ENCODE measurements at regions not wholly inside any gene's neighbourhood (a gene's known extent, or its start where the extent isn't known, plus 50 kb on each side); places are given as distances from the start of the nearest gene placed in this dataset.
A peak's percentile ranks its signal among the peaks of the same experiment; 100 is the strongest.

- DNase-seq, result no peak
Observed at GRCh38 chr16:54444851-54445458, 158.4 kb upstream of the IRX3 start.

DNA sequence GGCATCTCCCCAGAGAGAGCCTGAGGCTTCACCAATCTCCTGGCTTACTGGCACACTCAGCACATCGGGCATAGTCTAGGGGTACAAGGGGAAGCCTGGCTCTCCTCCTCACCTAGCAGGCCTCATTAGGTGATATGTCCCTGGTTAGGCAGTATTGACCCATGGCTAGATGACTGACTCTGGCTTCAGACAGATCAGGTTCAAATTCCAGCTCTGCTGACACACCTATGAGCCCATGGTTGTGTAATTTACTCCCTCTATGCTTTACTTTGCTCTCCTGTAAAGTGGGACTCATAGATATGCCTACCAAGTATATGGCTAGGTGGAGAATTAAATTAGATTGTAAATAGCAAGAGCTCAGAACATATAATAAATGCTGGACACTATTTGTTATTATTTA, 157.3 kb upstream of the IRX3 start:
- DNase-seq, result no peak

GRCh38 chr16:54443352-54443751, 156.8 kb upstream of the IRX3 start:
- no peak for DNase-seq

GRCh38 chr16:54442864-54443263, 156.3 kb upstream of the IRX3 start:
- no peak for DNase-seq

- no peak for DNase-seq
Observed at GRCh38 chr16:54438469-54438868, 151.9 kb upstream of the IRX3 start.

DNA sequence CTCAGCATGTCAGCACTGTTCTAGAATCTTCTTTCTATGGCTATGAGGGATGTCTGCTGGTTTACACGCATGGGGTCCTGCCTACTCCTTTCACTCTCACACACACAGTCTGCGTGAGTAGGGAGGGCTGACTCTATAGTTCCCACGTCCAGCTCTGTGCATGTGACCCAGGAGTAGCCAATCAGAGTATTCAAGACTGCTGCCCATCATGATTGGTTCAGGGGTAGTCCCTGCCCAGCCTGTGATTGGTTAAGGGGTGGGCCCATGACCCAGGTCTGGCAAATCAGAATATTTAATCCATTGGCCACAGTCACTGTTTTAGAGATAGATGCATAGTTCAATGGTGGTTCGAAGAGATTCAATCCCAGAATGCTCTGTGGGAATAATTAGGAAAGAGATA, 151.3 kb upstream of the IRX3 start:
- DNase-seq, result no peak

- DNase-seq, result no peak
Observed at GRCh38 chr16:54437401-54437800, 150.8 kb upstream of the IRX3 start.

GRCh38 chr16:54436346-54436745, 149.8 kb upstream of the IRX3 start:
- DNase-seq, result no peak

DNA sequence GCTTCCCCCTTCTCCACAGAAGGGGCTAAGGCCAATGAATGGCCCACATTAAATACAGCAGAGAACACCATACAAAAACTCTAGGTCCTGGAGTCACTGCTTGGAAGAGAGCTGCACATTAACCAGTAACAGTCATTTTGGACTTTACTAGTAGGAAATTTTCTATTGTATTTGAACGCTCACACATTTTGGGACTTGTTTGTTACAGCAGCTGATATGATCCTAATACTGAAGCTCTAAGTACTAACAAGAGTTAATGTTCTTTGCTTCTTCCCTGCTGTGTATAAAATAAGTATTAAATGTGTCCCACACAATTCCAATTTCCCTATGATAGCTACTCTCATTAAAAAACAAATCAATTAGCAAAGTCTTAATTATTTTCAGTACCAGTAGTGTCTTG, 148.3 kb upstream of the IRX3 start:
- no peak for DNase-seq

- no peak for DNase-seq
Observed at GRCh38 chr16:54432897-54433229, 146.3 kb upstream of the IRX3 start.

- peak in 18 of 56 donors; percentile 3 to 47 (median 10) for DNase-seq
Observed at GRCh38 chr16:54431997-54432896, 145.7 kb upstream of the IRX3 start.

DNA sequence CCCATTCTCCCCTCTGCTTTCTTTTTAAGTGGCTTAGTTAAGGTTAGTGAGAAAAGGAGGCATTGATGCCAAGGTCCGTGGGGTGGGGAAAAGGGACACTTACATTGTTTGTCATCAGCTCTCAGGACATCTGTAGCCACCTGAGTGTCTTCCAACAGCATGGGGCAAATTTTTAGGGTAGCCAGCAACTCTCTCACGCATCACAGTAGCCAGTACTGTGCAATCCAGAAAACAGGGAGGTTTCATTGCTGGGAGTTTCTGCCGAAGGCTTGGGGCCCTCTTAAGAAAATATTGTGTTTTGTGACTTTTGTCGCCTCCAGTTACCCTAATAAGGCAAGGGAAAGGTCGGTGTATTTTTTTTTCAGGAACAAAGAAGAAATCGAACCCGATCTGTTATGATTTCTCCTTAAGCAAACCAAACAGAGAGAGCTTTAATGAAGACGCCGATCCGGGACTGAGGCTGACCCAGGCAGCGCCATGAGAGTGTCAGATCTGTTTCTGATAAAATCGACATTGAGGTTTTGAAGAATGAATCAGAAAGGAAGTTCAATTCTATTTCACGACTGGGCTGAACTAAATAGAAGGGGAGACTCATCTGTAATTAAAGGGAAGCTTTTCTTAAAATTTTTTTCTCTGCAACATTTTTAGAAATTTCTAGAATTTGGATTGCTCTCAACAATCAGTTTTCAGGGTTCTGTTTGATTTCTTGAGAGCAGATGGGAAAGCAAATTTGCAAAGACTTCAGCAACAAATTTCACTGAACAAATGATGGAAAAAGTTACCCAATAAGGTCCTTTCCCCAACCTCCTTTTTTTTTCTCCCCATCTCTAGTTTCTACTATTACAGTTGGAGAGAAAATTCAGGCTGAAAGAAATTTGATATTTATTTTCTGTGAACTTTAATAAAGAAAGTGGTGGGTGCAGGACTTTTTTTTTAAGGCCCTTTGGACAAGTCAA, 144.7 kb upstream of the IRX3 start:
- no peak for DNase-seq

- DNase-seq, result no peak
Observed at GRCh38 chr16:54430491-54431030, 144.0 kb upstream of the IRX3 start.

GRCh38 chr16:54429029-54429428, 142.4 kb upstream of the IRX3 start:
- DNase-seq, result no peak

DNA sequence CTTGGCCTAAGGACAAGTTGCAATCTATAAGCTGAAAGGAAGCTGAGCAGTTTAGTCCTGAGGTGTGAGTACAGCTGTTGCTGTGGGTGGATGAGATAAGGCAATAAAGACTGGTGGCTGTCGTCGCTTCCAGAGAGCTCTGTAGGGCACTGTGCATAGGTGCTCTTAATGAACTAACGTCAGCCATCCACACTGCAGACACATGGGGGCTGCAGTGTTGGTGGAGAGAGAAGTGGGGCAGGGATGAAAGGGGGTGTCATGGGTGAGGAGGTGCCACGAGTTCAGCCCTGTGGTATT, 139.9 kb upstream of the IRX3 start:
- DNase-seq, result no peak

- DNase-seq, result peak in 1 of 56 donors; percentile 25
Observed at GRCh38 chr16:54425681-54426552, 139.3 kb upstream of the IRX3 start.

DNA sequence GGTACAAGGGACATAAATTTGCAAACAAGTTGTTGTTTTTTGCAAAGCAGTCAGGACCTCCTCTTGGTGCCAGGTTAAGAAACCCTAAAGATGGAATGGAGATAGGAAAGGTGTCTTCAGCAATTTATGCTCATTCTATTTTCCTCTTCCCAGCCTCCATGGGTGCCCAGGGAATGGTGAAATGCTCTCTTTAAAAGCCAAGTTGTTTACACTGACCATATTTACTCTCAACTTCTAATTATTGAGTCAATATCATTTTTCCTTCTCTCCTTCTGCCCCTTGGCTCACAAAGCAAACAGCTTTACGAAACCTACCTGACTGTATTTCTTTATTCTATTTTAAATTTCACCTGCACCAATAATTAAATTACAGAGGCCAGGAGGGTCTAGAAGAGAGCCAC, 138.5 kb upstream of the IRX3 start:
- DNase-seq, result no peak

DNA sequence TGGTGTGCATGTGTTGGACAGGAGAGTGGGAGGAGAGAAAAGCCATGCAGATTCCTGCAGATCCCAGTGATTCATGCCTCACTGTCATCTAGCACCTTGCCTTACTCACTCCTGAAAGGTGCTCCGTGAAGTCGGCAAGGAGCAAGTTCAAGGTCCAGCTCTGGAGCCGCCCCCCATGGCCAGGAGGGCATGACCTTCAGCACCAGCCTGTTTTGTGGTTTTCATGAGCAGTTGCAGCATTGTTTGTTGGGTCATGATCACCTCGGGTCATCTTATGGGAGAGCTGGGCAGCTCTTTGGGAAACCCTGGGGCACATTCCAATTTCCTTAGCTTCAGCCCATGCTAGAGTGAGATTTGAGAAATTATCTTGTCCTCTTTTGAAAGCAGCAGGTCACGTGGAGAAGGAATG, 137.5 kb upstream of the IRX3 start:
- no peak for DNase-seq

DNA sequence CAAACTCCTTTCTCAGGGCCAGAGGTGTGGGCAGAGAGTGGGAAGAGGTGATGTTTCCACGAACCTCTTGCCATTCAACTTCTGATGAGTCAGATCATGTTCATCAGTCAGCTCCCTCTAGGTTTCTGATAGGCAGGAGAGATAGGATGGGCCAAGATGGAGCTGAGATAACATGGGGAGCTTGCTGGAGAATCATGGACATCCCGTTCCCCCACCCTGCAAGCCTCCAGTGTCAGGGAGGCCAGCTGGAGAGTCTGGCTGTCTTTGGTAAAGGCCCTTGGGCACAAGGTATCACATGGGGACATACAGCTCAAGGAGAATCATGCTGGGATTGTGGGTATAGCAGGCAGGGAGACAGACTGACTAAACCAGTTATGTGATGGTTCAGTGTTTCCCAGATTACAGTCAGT, 136.0 kb upstream of the IRX3 start:
- DNase-seq, result no peak

GRCh38 chr16:54422159-54422558, 135.6 kb upstream of the IRX3 start:
- no peak for DNase-seq

DNA sequence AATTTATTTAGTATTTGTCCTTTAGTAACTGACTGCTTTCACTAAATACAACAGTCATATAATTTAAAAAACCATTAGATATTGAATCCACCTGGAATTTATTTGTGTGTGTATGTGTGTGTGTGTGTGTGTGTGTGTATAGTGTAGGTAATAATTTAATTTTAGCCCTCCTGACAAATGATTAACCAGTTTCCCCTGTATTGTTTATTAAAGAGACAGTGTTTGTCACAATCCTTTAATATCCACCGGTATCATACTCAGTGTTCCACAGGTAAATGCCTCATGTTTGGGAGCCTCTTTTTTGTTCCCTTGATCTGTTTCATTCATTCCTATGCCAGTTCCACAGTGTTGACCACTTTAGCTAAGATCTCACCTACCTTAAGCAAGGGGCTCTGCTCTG, 134.6 kb upstream of the IRX3 start:
- no peak for DNase-seq

Measured in amygdala (tissue), 56 donors.